HUDEP-2 (cell line): ENCODE measurements at regions not wholly inside any gene's neighbourhood (a gene's known extent, or its start where the extent isn't known, plus 50 kb on each side); places are given as distances from the start of the nearest gene placed in this dataset.
"Not testable (repeated sequence)": the region's sequence is repeated elsewhere in the genome, so short reads cannot be mapped to it uniquely, and the experiment has no call there.

Experiments
- DNase-seq, 76 experiments: peaks; one replicate each; lab custom pipeline; 2025; ENCODE audit not compliant: unreplicated experiment in 76 of 76; lab: John Stamatoyannopoulos, UW

- DNase-seq = no peak
These were observed 128.4 kb downstream of the MTERF1 start for GRCh38 chr7:91752102-91752501.

- DNase-seq = not testable (repeated sequence)
These were observed 126.2 kb downstream of the MTERF1 start for GRCh38 chr7:91754280-91754679.

GRCh38 chr7:91755121-91755520 lies 125.4 kb downstream of the MTERF1 start:
- DNase-seq = not testable (repeated sequence)

- no peak for DNase-seq
These were observed 121.2 kb downstream of the MTERF1 start for GRCh38 chr7:91759205-91759863.

- no peak for DNase-seq
These were observed 112.7 kb downstream of the MTERF1 start for GRCh38 chr7:91767820-91768219.

GRCh38 chr7:91771394-91771793 lies 109.1 kb downstream of the MTERF1 start:
- DNase-seq = no peak

- DNase-seq = no peak
These were observed 108.3 kb downstream of the MTERF1 start for GRCh38 chr7:91771921-91772815.

- DNase-seq = no peak
These were observed 104.3 kb downstream of the MTERF1 start for GRCh38 chr7:91776171-91776570.

- DNase-seq = no peak
These were observed 103.0 kb downstream of the MTERF1 start for GRCh38 chr7:91777522-91777921.

GRCh38 chr7:91778416-91778815 lies 102.1 kb downstream of the MTERF1 start:
- no peak for DNase-seq

- no peak for DNase-seq
These were observed 100.0 kb downstream of the MTERF1 start for GRCh38 chr7:91780521-91780920.

GRCh38 chr7:91784469-91784868 lies 96.0 kb downstream of the MTERF1 start:
- DNase-seq = peak in 12 of 76 experiments; percentile 2 to 48 (median 24)

GRCh38 chr7:91787931-91788330 lies 92.6 kb downstream of the MTERF1 start:
- no peak for DNase-seq

GRCh38 chr7:91789086-91789485 lies 91.4 kb downstream of the MTERF1 start:
- DNase-seq = no peak

- no peak for DNase-seq
These were observed 90.9 kb downstream of the MTERF1 start for GRCh38 chr7:91789558-91789957.

- DNase-seq = not testable (repeated sequence)
These were observed 89.9 kb downstream of the MTERF1 start for GRCh38 chr7:91790646-91791045.

GRCh38 chr7:91796122-91796521 lies 84.4 kb downstream of the MTERF1 start:
- DNase-seq = no peak

- no peak for DNase-seq
These were observed 82.1 kb downstream of the MTERF1 start for GRCh38 chr7:91798425-91798824.

- DNase-seq = no peak
These were observed 80.1 kb downstream of the MTERF1 start for GRCh38 chr7:91800389-91800788.

GRCh38 chr7:91801331-91801983 lies 79.0 kb downstream of the MTERF1 start:
- DNase-seq = no peak

- DNase-seq = peak in 7 of 76 experiments; percentile 3 to 57 (median 9)
These were observed 69.3 kb downstream of the MTERF1 start for GRCh38 chr7:91811236-91811635.
